ENCODE measurements at regions not wholly inside any gene's neighbourhood (a gene's known extent, or its start where the extent isn't known, plus 50 kb on each side); places are given as distances from the start of the nearest gene placed in this dataset.

DNA sequence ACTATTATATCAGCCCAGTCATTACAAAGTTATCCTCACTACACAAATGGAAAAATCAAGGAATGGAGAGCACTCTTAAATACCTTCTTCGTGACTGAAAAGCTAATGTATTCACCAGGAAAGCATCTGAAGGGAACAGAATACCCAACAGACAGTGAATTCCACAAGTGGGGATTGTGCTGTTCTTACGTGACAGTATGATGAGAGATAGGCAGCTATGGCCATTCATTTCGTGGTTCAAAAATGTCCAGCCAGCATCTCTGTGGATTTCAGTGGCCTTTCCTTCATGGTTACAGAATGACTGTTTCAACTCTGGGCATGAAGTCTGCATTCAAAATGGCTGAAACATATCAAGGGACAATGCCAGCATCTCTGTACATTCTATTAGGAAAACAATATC, 323.8 kb downstream of the PRELID2 start:
- DNase-seq (ENCODE audit: low read depth in 1 of 2, low spot score in 1 of 2) = no peak
- Histone ChIP-seq H3K27ac (replicated peaks) (no peak overlapping the region), H3K4me3 (replicated peaks; ENCODE audit: insufficient read depth, low read length) (no peak overlapping the region), H3K27me3 (ENCODE audit: insufficient read depth, poor library complexity, severe bottlenecking) (no peaks in the 10 kb centered on the region)
- TF ChIP-seq, protein P1, sequence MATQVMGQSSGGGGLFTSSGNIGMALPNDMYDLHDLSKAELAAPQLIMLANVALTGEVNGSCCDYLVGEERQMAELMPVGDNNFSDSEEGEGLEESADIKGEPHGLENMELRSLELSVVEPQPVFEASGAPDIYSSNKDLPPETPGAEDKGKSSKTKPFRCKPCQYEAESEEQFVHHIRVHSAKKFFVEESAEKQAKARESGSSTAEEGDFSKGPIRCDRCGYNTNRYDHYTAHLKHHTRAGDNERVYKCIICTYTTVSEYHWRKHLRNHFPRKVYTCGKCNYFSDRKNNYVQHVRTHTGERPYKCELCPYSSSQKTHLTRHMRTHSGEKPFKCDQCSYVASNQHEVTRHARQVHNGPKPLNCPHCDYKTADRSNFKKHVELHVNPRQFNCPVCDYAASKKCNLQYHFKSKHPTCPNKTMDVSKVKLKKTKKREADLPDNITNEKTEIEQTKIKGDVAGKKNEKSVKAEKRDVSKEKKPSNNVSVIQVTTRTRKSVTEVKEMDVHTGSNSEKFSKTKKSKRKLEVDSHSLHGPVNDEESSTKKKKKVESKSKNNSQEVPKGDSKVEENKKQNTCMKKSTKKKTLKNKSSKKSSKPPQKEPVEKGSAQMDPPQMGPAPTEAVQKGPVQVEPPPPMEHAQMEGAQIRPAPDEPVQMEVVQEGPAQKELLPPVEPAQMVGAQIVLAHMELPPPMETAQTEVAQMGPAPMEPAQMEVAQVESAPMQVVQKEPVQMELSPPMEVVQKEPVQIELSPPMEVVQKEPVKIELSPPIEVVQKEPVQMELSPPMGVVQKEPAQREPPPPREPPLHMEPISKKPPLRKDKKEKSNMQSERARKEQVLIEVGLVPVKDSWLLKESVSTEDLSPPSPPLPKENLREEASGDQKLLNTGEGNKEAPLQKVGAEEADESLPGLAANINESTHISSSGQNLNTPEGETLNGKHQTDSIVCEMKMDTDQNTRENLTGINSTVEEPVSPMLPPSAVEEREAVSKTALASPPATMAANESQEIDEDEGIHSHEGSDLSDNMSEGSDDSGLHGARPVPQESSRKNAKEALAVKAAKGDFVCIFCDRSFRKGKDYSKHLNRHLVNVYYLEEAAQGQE (IDR thresholded peaks at IDR 0.05; ENCODE audit: insufficient replicate concordance, low read depth) = no peak
- TF ChIP-seq, protein P2, sequence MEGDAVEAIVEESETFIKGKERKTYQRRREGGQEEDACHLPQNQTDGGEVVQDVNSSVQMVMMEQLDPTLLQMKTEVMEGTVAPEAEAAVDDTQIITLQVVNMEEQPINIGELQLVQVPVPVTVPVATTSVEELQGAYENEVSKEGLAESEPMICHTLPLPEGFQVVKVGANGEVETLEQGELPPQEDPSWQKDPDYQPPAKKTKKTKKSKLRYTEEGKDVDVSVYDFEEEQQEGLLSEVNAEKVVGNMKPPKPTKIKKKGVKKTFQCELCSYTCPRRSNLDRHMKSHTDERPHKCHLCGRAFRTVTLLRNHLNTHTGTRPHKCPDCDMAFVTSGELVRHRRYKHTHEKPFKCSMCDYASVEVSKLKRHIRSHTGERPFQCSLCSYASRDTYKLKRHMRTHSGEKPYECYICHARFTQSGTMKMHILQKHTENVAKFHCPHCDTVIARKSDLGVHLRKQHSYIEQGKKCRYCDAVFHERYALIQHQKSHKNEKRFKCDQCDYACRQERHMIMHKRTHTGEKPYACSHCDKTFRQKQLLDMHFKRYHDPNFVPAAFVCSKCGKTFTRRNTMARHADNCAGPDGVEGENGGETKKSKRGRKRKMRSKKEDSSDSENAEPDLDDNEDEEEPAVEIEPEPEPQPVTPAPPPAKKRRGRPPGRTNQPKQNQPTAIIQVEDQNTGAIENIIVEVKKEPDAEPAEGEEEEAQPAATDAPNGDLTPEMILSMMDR (IDR thresholded peaks at IDR 0.05; ENCODE audit: insufficient read depth, low read length) = no peak
- TF ChIP-seq SPI1 (IDR thresholded peaks at IDR 0.05; ENCODE audit: borderline replicate concordance, low read depth) (no peak), POLR2AphosphoS5 (IDR thresholded peaks at IDR 0.05; ENCODE audit: low read depth) (no peak), GABPA (IDR thresholded peaks at IDR 0.05; ENCODE audit: low read depth) (no peak)

DNA sequence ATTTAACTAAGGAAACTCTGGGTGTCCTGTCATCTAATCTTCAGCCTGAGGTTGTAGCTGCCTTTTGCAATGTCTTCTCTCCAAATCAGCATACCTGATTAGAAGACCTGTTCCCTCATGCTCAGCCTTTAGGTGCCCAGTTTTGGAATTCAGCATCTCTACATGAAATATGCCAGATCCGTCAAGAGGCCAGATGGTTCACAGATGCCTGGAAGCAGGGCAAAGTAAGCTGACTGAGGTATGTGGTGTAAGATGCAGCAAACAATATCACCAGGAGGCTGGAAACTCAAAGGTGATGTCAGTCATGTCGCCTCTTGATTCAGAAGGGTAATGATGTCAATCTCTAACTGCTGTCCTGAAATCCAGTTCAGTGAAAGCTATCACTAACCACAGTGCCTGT, 324.4 kb downstream of the PRELID2 start:
- Histone ChIP-seq H3K27ac (replicated peaks) (no peak overlapping the region), H3K4me3 (replicated peaks; ENCODE audit: insufficient read depth, low read length) (no peak overlapping the region), H3K27me3 (ENCODE audit: insufficient read depth, poor library complexity, severe bottlenecking) (no peaks in the 10 kb centered on the region)
- DNase-seq (ENCODE audit: low read depth in 1 of 2, low spot score in 1 of 2) = no peak
- no peak for TF ChIP-seq SPI1 (IDR thresholded peaks at IDR 0.05; ENCODE audit: borderline replicate concordance, low read depth)
- TF ChIP-seq, protein P2 (IDR thresholded peaks at IDR 0.05; ENCODE audit: insufficient read depth, low read length) = no peak
- TF ChIP-seq, protein P1 (IDR thresholded peaks at IDR 0.05; ENCODE audit: insufficient replicate concordance, low read depth) = no peak

DNA sequence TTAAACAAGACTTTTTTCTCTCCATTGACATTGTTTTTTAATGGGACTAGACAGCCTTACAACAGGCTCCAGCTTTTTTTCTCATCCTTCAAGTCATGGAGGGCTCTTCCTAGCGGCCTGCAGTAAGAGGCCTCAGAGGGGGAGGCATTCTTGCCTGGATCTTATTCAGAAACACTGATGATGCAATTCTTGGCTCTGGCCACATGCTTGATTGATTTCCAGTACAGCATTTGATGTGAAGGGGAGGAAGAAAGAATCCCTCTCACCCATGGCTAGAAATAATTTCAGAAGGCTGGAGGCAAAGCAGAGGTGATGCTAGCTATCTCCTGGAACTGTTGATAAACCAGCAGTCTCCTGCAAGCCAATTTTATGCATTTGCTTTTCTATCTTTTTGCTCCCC, 324.8 kb downstream of the PRELID2 start:
- DNase-seq (ENCODE audit: low read depth in 1 of 2, low spot score in 1 of 2) = no peak
- Histone ChIP-seq H3K27me3 (ENCODE audit: insufficient read depth, poor library complexity, severe bottlenecking) (no peaks in the 10 kb centered on the region), H3K4me3 (replicated peaks; ENCODE audit: insufficient read depth, low read length) (no peak overlapping the region), H3K27ac (replicated peaks) (no peak overlapping the region)
- TF ChIP-seq, protein P1 (IDR thresholded peaks at IDR 0.05; ENCODE audit: insufficient replicate concordance, low read depth) = no peak
- TF ChIP-seq, protein P2 (IDR thresholded peaks at IDR 0.05; ENCODE audit: insufficient read depth, low read length) = no peak
- TF ChIP-seq GABPA (IDR thresholded peaks at IDR 0.05; ENCODE audit: low read depth) = no peak
- no peak for TF ChIP-seq SPI1 (IDR thresholded peaks at IDR 0.05; ENCODE audit: borderline replicate concordance, low read depth)
- no peak for TF ChIP-seq POLR2AphosphoS5 (IDR thresholded peaks at IDR 0.05; ENCODE audit: low read depth)
